ENCODE measurements at regions not wholly inside any gene's neighbourhood (a gene's known extent, or its start where the extent isn't known, plus 50 kb on each side); places are given as distances from the start of the nearest gene placed in this dataset.

- H2AFZ ChIP-seq (ENCODE audit: low read depth, low read length, poor library complexity, severe bottlenecking): no peak overlapping the region
- no peak overlapping the region for H3K4me2 ChIP-seq (ENCODE audit: low read length)
- no peaks in the 10 kb centered on the region for H3K27me3 ChIP-seq (ENCODE audit: insufficient read depth, low read length)
- H3K79me2 ChIP-seq (ENCODE audit: insufficient read depth, low read length): no peaks in the 10 kb centered on the region
- H3K4me3 ChIP-seq (replicated peaks in 1 of 2; ENCODE audit: low read depth in 1 of 2, low read length in 2 of 2): no peak overlapping the region
- no TSS peak for BruUV-seq (replicated peaks)
- ChIA-PET POLR2A (no interaction called here), RAD21 (ENCODE audit: low non-redundant PET in 1 of 2, low total read pairs in 2 of 2, uncharacterized antibody in 2 of 2, unreplicated experiment in 2 of 2) (no interaction called here), CTCF (no interaction called here)
- TF ChIP-seq, protein P1, sequence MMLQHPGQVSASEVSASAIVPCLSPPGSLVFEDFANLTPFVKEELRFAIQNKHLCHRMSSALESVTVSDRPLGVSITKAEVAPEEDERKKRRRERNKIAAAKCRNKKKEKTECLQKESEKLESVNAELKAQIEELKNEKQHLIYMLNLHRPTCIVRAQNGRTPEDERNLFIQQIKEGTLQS (IDR thresholded peaks at IDR 0.05): no peak
- TF ChIP-seq POLR2A (IDR thresholded peaks at IDR 0.05; ENCODE audit: borderline replicate concordance, extremely low read depth, insufficient read depth, insufficient read length) (no peak), FOSL1 (IDR thresholded peaks at IDR 0.05; ENCODE audit: low read depth) (no peak), MAX (IDR thresholded peaks at IDR 0.05) (no peak), SRF (IDR thresholded peaks at IDR 0.05; ENCODE audit: low read depth) (no peak), EZH2phosphoT487 (IDR thresholded peaks at IDR 0.05; ENCODE audit: borderline replicate concordance) (no peak), JUND (IDR thresholded peaks at IDR 0.05) (no peak), ZNF274 (IDR thresholded peaks at IDR 0.05; ENCODE audit: low read depth, low read length) (no peak), CBX3 (IDR thresholded peaks at IDR 0.05; ENCODE audit: low read depth) (no peak)
- TF ChIP-seq, protein P2, sequence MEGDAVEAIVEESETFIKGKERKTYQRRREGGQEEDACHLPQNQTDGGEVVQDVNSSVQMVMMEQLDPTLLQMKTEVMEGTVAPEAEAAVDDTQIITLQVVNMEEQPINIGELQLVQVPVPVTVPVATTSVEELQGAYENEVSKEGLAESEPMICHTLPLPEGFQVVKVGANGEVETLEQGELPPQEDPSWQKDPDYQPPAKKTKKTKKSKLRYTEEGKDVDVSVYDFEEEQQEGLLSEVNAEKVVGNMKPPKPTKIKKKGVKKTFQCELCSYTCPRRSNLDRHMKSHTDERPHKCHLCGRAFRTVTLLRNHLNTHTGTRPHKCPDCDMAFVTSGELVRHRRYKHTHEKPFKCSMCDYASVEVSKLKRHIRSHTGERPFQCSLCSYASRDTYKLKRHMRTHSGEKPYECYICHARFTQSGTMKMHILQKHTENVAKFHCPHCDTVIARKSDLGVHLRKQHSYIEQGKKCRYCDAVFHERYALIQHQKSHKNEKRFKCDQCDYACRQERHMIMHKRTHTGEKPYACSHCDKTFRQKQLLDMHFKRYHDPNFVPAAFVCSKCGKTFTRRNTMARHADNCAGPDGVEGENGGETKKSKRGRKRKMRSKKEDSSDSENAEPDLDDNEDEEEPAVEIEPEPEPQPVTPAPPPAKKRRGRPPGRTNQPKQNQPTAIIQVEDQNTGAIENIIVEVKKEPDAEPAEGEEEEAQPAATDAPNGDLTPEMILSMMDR (IDR thresholded peaks at IDR 0.05 in 2 of 3, conservative IDR thresholded peaks at IDR 0.05 in 1 of 3; ENCODE audit: borderline replicate concordance in 1 of 3, insufficient read depth in 1 of 3, low read depth in 2 of 3, low read length in 2 of 3): no peak
- H4K20me1 ChIP-seq (ENCODE audit: insufficient read depth): no peaks in the 10 kb centered on the region
- no peaks in the 10 kb centered on the region for H3K9me2 ChIP-seq (ENCODE audit: insufficient read depth)
- ATAC-seq (no peak), DNase-seq (ENCODE audit: low read depth, low spot score) (no peak)
- no peak overlapping the region for H3K27ac ChIP-seq (ENCODE audit: low read depth, low read length)
- H3K4me1 ChIP-seq (ENCODE audit: control insufficient read depth in 1 of 2, insufficient read depth in 2 of 2, low read length in 2 of 2): no peaks in the 10 kb centered on the region
- H3K36me3 ChIP-seq (ENCODE audit: control insufficient read depth in 1 of 2, insufficient read depth in 2 of 2, low read length in 2 of 2): no peaks in the 10 kb centered on the region
- H3K9me3 ChIP-seq (ENCODE audit: control insufficient read depth in 1 of 2, insufficient read depth in 1 of 2, low read depth in 1 of 2, low read length in 2 of 2): no peaks in the 10 kb centered on the region
- H3K9ac ChIP-seq (ENCODE audit: low read length): no peak overlapping the region
- intact Hi-C loops (cut with micrococcal nuclease): no loop called here
Observed at GRCh38 chr7:42572056-42572455, 335.0 kb upstream of the GLI3 start.
